ENCODE measurements at regions not wholly inside any gene's neighbourhood (a gene's known extent, or its start where the extent isn't known, plus 50 kb on each side); places are given as distances from the start of the nearest gene placed in this dataset.

DNA sequence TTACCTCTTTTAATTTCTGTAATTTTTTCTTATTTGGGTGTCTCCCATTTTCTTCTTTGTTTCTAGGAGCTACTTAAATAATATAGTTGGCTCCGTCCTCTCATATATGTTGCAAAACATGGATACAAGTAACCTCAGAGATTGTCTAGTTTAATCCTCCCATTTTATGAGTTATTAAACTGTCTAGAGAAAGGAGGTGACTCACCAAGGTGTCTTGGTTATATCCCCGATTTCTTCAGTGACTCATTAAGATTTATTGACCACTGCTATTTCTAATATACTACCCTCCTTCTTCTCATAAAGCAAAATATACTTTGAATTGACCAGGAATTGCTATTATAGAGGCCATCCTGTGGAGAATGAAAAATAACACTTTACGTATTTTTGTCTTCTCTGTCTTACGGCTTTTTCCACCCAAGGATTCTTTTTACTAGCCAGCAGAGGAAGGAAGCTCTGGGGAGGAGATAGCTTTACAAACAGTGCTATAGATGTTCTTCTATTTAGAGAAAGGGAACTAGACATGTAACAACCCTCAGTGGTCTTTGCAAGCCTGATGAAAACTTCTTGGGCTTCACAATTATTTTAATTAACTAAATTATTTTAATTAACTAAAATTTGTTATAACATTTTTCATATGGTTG lies 300.4 kb upstream of the TNP1 start:
- H3K4me2 ChIP-seq (ENCODE audit: insufficient read depth, low read length) = no peak overlapping the region
- H3K4me3 ChIP-seq (ENCODE audit: low read depth in 1 of 2, low read length in 2 of 2) = no peak overlapping the region
- H3K9me3 ChIP-seq (ENCODE audit: insufficient read depth, low read length, severe bottlenecking) = no peaks in the 10 kb centered on the region
- DNase-seq (no peak), ATAC-seq (ENCODE audit: insufficient read depth, low read depth) (no peak)
- H3K4me1 ChIP-seq (ENCODE audit: insufficient read depth, low read length) = peaks cover 6% of the 10 kb centered on the region; the same call in 1 of the 2 replicates
- TF ChIP-seq, protein P1, sequence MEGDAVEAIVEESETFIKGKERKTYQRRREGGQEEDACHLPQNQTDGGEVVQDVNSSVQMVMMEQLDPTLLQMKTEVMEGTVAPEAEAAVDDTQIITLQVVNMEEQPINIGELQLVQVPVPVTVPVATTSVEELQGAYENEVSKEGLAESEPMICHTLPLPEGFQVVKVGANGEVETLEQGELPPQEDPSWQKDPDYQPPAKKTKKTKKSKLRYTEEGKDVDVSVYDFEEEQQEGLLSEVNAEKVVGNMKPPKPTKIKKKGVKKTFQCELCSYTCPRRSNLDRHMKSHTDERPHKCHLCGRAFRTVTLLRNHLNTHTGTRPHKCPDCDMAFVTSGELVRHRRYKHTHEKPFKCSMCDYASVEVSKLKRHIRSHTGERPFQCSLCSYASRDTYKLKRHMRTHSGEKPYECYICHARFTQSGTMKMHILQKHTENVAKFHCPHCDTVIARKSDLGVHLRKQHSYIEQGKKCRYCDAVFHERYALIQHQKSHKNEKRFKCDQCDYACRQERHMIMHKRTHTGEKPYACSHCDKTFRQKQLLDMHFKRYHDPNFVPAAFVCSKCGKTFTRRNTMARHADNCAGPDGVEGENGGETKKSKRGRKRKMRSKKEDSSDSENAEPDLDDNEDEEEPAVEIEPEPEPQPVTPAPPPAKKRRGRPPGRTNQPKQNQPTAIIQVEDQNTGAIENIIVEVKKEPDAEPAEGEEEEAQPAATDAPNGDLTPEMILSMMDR (IDR thresholded peaks at IDR 0.05; ENCODE audit: borderline replicate concordance, extremely low read depth, low read length, poor library complexity, severe bottlenecking) = no peak
- TF ChIP-seq EZH2 (IDR thresholded peaks at IDR 0.05; ENCODE audit: borderline replicate concordance, low read depth, low read length, severe bottlenecking) = no peak
- H3K27me3 ChIP-seq (ENCODE audit: insufficient read depth, low read length, poor library complexity) = peaks cover 19% of the 10 kb centered on the region
- H3K36me3 ChIP-seq (ENCODE audit: insufficient read depth, low read length) = no peaks in the 10 kb centered on the region
- no peak overlapping the region for H3K9ac ChIP-seq (ENCODE audit: low read depth, low read length)
- no peaks in the 10 kb centered on the region for H4K20me1 ChIP-seq (ENCODE audit: insufficient read depth, low read length)
- no peaks in the 10 kb centered on the region for H3K79me2 ChIP-seq (ENCODE audit: insufficient read depth, low read length)
- H2AFZ ChIP-seq (ENCODE audit: low read depth, low read length) = no peak overlapping the region
- H3K27ac ChIP-seq (ENCODE audit: low read length) = no peak overlapping the region

DNA sequence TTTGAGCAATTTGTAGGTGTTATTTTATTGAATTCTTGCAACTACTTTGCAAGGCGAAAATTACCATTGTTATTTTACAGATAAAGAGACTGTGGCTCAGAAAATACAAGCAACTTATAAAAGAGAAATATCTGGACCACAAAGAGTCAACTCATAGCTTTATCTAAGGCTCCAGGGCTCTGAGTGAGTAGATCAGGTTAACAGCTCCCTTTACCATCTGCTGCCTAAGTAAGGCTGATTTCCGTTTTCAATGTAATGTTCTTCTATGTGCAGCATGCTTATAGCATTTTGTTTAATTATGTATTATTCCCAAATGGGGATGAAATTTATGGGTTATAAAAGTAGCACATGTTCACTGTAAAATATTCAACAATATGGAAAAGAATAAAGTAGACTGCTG lies 299.1 kb upstream of the TNP1 start:
- DNase-seq = no peak
- H3K9ac ChIP-seq (ENCODE audit: low read depth, low read length) = no peak overlapping the region
- peaks cover 27% of the 10 kb centered on the region for H3K27me3 ChIP-seq (ENCODE audit: insufficient read depth, low read length, poor library complexity)
- H3K4me3 ChIP-seq (ENCODE audit: low read depth in 1 of 2, low read length in 2 of 2) = no peak overlapping the region
- no peaks in the 10 kb centered on the region for H3K36me3 ChIP-seq (ENCODE audit: insufficient read depth, low read length)
- no peak for ATAC-seq (ENCODE audit: insufficient read depth, low read depth)
- H3K79me2 ChIP-seq (ENCODE audit: insufficient read depth, low read length) = no peaks in the 10 kb centered on the region
- no peak overlapping the region for H3K27ac ChIP-seq (ENCODE audit: low read length)
- H3K4me1 ChIP-seq (ENCODE audit: insufficient read depth, low read length) = peaks cover 6% of the 10 kb centered on the region; the same call in 1 of the 2 replicates
- TF ChIP-seq EZH2 (IDR thresholded peaks at IDR 0.05; ENCODE audit: borderline replicate concordance, low read depth, low read length, severe bottlenecking) = no peak
- TF ChIP-seq, protein P1 (IDR thresholded peaks at IDR 0.05; ENCODE audit: borderline replicate concordance, extremely low read depth, low read length, poor library complexity, severe bottlenecking) = no peak
- no peak overlapping the region for H3K4me2 ChIP-seq (ENCODE audit: insufficient read depth, low read length)
- H3K9me3 ChIP-seq (ENCODE audit: insufficient read depth, low read length, severe bottlenecking) = no peaks in the 10 kb centered on the region
- no peaks in the 10 kb centered on the region for H4K20me1 ChIP-seq (ENCODE audit: insufficient read depth, low read length)
- H2AFZ ChIP-seq (ENCODE audit: low read depth, low read length) = no peak overlapping the region

DNA sequence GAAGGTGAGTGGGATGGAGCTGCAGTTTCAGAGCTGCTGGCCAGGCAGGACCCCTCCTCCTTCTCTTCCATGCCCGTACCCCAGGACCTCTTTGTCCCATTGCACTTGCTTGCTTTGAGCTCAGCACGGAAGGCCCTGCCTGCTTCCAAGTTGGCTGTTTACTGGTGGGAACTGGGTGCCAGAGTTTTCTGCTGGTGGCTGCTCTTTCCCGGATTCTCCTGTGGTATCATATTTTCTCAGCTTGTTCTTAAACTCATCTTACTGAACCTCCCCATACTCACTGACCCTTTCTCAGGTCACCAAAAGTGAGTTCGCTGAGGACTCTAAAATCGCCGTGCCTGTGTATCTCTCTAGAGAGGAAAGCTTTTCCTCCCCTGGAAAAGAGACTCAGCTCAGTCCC lies 297.7 kb upstream of the TNP1 start:
- Histone ChIP-seq H3K79me2 (ENCODE audit: insufficient read depth, low read length) (no peaks in the 10 kb centered on the region), H3K9me3 (ENCODE audit: insufficient read depth, low read length, severe bottlenecking) (no peaks in the 10 kb centered on the region), H2AFZ (ENCODE audit: low read depth, low read length) (no peak overlapping the region), H3K36me3 (ENCODE audit: insufficient read depth, low read length) (no peaks in the 10 kb centered on the region), H3K9ac (ENCODE audit: low read depth, low read length) (no peak overlapping the region), H3K4me2 (ENCODE audit: insufficient read depth, low read length) (no peak overlapping the region), H3K4me3 (ENCODE audit: low read depth in 1 of 2, low read length in 2 of 2) (no peak overlapping the region), H3K27me3 (ENCODE audit: insufficient read depth, low read length, poor library complexity) (peaks cover 15% of the 10 kb centered on the region), H3K27ac (ENCODE audit: low read length) (no peak overlapping the region), H3K4me1 (ENCODE audit: insufficient read depth, low read length) (peaks cover 3% of the 10 kb centered on the region; the same call in 1 of the 2 replicates), H4K20me1 (ENCODE audit: insufficient read depth, low read length) (no peaks in the 10 kb centered on the region)
- no peak for ATAC-seq (ENCODE audit: insufficient read depth, low read depth)
- DNase-seq = no peak
- TF ChIP-seq, protein P1 (IDR thresholded peaks at IDR 0.05; ENCODE audit: borderline replicate concordance, extremely low read depth, low read length, poor library complexity, severe bottlenecking) = no peak
- no peak for TF ChIP-seq EZH2 (IDR thresholded peaks at IDR 0.05; ENCODE audit: borderline replicate concordance, low read depth, low read length, severe bottlenecking)
